ENCODE measurements at regions not wholly inside any gene's neighbourhood (a gene's known extent, or its start where the extent isn't known, plus 50 kb on each side); places are given as distances from the start of the nearest gene placed in this dataset.

- no peak overlapping the region for H3K4me3 ChIP-seq (ENCODE audit: low read depth, low read length)
- TF ChIP-seq CTCF (IDR thresholded peaks at IDR 0.05; ENCODE audit: borderline replicate concordance, insufficient read depth, low read depth, low read length) = no peak
These were observed 236.5 kb upstream of the EYS start for GRCh38 chr6:65943548-65943947.

DNA sequence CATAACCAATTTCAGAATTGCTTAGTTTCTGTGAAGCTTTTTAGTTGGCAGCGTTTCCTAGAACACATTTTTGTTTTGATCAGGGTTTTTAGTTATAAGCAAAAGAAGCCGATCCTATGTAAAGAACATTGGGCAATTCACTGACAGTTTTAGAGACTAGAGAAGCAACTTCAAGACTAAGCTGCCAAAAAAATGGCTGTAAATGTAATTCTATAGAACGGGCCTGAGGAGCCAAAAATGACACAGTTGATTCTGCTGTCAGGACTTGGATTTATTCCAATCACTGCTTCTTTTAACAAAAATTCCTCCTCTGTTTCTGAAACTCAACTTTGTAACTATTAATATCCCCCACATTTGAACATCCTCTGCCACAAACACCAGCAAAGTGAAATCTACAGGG is 236.0 kb upstream of the EYS start:
- TF ChIP-seq CTCF (IDR thresholded peaks at IDR 0.05; ENCODE audit: borderline replicate concordance, insufficient read depth, low read depth, low read length) = no peak
- no peak overlapping the region for H3K4me3 ChIP-seq (ENCODE audit: low read depth, low read length)

GRCh38 chr6:65938000-65938399 is 231.0 kb upstream of the EYS start:
- no peak overlapping the region for H3K4me3 ChIP-seq (ENCODE audit: low read depth, low read length)
- no peak for TF ChIP-seq CTCF (IDR thresholded peaks at IDR 0.05; ENCODE audit: borderline replicate concordance, insufficient read depth, low read depth, low read length)

GRCh38 chr6:65935412-65935811 is 228.4 kb upstream of the EYS start:
- no peak overlapping the region for H3K4me3 ChIP-seq (ENCODE audit: low read depth, low read length)
- no peak for TF ChIP-seq CTCF (IDR thresholded peaks at IDR 0.05; ENCODE audit: borderline replicate concordance, insufficient read depth, low read depth, low read length)

- no peak overlapping the region for H3K4me3 ChIP-seq (ENCODE audit: low read depth, low read length)
- TF ChIP-seq CTCF (IDR thresholded peaks at IDR 0.05; ENCODE audit: borderline replicate concordance, insufficient read depth, low read depth, low read length) = no peak
These were observed 226.4 kb upstream of the EYS start for GRCh38 chr6:65933390-65933789.

- no peak overlapping the region for H3K4me3 ChIP-seq (ENCODE audit: low read depth, low read length)
- TF ChIP-seq CTCF (IDR thresholded peaks at IDR 0.05; ENCODE audit: borderline replicate concordance, insufficient read depth, low read depth, low read length) = no peak
These were observed 220.1 kb upstream of the EYS start for GRCh38 chr6:65927141-65927540.

- no peak for TF ChIP-seq CTCF (IDR thresholded peaks at IDR 0.05; ENCODE audit: borderline replicate concordance, insufficient read depth, low read depth, low read length)
These were observed 217.4 kb upstream of the EYS start for GRCh38 chr6:65924411-65924810.

More at GRCh38 chr6:65924411-65924810, 217.4 kb upstream of the EYS start:
- H3K4me3 ChIP-seq (ENCODE audit: low read depth, low read length) = no peak overlapping the region

Measured in GM12875 (cell line).